ENCODE measurements at regions not wholly inside any gene's neighbourhood (a gene's known extent, or its start where the extent isn't known, plus 50 kb on each side); places are given as distances from the start of the nearest gene placed in this dataset.

- TF ChIP-seq CTCF (IDR thresholded peaks at IDR 0.05) (no peak), EZH2 (IDR thresholded peaks at IDR 0.05; ENCODE audit: borderline replicate concordance, insufficient read depth, low read depth, low read length, poor library complexity, severe bottlenecking) (no peak)
Observed at GRCh38 chr10:33040436-33040835, 82.4 kb upstream of the ITGB1 start.

Measured in B cell (primary cell).